Germinal center (tissue), 1 donor: ENCODE measurements at regions not wholly inside any gene's neighbourhood (a gene's known extent, or its start where the extent isn't known, plus 50 kb on each side); places are given as distances from the start of the nearest gene placed in this dataset.
"Not testable (repeated sequence)": the region's sequence is repeated elsewhere in the genome, so short reads cannot be mapped to it uniquely, and the experiment has no call there.

Experiments used
- DNase-seq: peaks from one replicate; pipeline ENCODE4 v3.0.0; 2012; ENCODE audit warnings: mixed read lengths, low spot score

DNA sequence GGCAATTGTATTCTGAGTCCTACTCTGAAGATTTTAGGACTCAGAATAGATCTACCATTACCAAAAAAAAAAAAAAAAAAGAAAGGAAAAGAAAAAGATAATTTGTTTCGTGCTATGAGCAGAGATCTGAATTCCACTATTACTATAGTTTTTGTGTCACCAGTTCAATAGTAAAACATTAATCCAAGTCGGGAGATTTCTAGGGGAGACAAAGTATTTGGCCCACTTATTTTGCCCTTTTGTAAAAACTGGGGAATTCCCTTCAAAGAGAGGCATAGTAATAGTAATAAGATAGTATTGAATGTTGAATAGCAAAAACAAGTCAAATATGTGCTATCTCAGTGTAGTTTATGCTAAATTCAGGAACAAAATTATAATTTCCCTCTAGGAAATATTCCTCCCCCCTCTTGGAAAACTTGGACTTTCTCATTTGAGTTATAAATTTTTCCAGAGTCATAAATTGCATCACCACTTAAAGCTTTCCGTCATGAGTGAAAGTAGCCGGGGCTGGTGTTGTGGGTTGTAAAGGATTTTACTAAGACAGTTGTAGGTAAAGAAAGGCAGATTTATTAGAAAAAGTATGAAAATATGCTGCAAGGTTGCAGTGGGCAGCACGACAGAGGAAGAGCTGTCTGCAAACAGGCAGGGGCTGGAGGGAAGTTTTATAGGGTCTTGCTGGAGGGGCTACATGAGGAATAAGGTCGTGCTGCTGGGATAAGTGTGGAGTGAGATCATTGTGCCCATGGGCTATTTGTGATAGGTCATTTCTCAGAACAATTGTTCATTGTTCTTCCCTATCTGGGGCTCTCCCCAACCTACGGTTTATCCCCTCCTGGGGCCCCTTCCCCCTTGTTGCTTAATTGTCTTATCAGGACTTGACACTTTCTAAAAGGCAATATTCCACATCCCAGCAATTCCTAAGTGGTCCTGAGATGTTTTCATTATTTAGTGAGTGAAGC, 1009.9 kb downstream of the PLA2G4A start:
- DNase-seq: no peak

- DNase-seq: no peak
These were observed 1011.1 kb downstream of the PLA2G4A start for GRCh38 chr1:187839873-187840272.

DNA sequence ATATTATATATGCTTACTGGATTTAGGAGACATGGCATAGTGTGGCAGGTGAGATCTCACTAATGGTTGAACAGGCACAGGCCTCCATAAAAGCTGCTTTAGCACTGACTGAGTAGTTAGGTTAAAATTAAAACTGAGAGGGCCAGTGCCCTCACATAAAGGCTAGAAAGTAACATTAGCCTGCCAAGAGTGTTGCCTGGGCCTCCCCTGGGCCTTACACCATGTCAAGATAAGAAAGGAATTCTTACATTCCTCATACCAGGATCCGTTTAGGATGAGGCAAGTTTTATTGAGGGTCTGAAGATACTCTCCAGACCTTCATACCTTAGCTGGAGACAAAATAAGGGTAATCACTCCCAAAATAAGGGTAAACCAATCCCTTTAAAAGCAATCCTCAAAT, 1011.8 kb downstream of the PLA2G4A start:
- no peak for DNase-seq

- no peak for DNase-seq
These were observed 1013.8 kb downstream of the PLA2G4A start for GRCh38 chr1:187842406-187843165.

- DNase-seq: no peak
These were observed 1015.6 kb downstream of the PLA2G4A start for GRCh38 chr1:187844313-187844712.

- no peak for DNase-seq
These were observed 1018.8 kb downstream of the PLA2G4A start for GRCh38 chr1:187847531-187847930.

DNA sequence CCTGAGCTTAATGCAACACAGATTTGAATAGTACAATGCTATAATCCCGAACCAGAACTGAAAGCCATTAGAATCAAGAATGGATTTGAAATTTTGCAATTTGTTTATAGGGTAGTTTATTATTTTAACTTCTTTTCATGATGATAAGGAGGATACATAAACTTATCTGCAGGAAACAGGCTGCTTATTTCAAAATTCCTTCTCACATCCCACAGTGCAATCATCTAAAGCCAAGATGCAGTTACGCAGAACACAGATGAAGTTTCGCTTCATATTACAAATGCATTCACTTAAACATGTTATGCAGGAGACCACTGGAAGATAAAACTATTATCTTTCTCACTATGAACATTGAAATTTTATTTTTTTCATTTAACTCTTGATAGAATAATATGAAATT, 1019.6 kb downstream of the PLA2G4A start:
- DNase-seq: no peak

DNA sequence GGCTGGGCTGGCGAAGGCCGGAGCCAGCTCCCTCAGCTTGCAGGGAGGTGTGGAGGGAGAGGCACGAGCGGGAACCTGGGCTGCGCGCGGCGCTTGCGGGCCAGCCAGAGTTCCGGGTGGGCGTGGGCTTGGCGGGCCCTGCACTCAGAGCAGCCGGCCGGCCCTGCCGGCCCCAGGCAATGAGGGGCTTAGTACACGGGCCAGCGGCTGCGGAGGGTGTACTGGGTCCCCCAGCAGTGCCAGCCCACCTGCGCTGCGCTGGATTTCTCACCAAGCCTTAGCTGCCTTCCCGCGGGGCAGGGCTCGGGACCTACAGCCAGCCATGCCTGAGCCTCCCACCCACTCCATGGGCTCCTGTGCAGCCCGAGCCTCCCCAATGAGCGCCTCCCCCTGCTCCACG, 1021.4 kb downstream of the PLA2G4A start:
- not testable (repeated sequence) for DNase-seq

DNA sequence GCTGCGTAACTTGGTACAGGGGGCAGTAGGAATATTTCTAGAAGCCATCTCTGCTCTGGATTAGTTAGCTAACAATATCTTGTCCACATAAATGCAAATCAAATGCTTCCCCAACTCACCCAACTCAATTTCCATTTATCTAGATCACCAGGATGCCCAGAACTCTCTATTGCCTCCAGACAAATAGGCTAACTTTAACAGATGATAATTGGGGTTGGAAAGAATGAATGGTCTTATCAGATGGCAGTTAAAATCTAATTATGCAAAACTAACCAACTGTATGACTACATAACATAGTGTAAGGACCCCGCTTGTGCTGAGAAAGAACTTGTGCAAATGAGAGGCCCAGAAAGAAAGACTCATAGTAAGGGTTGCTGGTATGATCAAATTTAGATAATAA, 1024.8 kb downstream of the PLA2G4A start:
- no peak for DNase-seq

DNA sequence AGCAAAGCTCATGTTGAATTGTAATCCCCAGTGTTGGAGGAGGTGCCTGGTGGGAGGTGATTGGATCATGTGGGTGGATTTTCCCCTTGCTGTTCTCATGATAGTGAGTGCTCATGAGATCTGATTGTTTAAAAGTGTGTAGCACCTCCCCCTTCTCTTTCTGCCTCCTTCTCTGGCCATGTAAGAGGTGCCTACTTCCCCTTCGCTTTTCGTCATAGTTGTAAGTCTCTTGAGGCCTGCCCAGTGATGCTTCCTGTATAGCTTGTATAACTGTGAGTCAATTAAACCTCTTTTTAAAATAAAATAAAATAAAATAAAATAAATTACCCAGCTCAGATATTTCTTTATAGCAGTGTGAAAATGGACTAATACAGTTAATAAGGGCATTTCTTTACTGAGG, 1025.7 kb downstream of the PLA2G4A start:
- no peak for DNase-seq

DNA sequence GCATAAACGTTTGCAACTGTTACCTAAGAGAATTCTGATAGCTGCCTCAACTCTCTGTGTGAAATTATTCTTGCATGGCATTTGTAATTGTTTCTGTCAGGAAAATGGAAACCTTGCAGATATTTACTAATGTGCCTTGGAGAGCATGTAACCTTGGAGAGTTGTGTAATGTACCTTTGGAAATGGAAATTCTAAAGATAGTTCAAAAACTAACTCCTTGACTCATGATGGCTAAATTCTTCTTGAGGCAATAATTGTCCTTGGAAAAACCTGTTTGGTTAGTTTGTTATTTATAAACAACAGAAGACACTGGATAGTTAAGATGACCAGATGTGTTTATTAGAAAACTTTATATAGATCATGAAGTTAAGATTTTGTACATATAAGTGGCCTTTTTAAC, 1033.8 kb downstream of the PLA2G4A start:
- DNase-seq: no peak

GRCh38 chr1:187870552-187870951, 1041.8 kb downstream of the PLA2G4A start:
- no peak for DNase-seq

DNA sequence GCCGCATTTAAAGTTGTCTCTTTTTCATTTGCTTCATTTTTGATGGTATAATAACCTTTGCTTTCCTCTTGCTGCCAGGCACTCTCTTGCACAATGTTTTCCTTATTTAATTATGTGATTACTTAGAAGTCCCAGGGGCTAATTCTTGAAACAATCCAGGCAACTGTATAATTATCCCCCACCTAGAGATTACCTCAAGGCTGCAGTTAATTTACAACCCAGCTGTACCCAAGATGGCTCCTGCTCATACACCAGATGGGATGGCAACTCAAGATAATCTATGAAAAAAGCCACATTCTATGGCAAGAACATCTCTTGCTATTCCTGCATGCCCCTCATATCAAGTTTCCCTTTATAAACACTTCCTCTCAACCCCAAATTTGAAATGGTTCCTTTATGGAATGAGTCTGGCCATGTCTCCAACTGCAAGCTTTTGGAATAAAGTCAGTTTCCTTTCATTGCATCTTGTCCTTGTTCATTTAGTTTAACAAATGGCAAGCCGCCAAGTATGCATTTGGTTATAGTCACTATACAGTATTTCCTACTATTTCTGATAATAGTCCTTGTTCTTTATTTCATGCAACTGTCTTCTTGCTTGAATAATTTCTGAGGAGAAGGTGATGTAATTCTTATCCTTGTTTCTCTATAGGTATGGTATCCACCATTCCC, 1042.6 kb downstream of the PLA2G4A start:
- no peak for DNase-seq

DNA sequence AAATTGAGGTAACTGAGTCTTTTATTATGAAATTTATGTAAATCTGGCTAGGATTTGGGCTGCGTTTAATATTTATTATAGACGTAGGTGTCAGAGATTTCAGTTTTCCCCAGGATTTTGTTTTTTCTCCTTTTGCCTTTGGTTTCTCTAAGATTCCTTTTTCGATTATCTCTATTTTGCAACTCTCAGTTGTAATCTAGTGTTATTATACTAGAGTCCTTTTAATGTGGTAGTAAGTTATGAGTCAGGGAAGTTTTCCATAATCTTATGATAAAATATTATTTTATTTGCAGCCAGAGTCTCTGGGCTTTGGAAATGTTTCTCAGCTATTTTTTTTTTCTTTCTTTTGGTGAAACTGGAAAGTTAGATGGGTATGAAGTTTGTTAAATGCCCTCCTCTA, 1043.8 kb downstream of the PLA2G4A start:
- no peak for DNase-seq

DNA sequence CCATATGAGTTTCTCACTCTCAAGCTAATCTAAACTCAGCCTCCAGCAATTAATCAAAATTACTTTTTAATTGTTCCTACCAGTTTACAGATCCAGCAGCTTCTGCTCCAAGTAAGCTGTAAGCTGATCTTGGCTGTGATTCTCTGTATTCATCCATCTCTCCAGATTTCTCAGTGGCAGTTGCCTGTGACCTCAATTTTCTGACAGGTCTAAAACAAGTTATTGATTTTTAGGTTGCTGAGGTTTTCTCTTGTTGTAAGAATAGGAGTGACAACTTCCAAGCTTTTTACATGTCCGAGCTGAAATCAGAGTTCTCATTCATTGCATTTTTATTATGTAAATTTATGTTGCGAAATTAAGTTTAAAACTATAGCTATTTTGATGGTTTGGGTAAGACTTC, 1044.4 kb downstream of the PLA2G4A start:
- DNase-seq: no peak

DNA sequence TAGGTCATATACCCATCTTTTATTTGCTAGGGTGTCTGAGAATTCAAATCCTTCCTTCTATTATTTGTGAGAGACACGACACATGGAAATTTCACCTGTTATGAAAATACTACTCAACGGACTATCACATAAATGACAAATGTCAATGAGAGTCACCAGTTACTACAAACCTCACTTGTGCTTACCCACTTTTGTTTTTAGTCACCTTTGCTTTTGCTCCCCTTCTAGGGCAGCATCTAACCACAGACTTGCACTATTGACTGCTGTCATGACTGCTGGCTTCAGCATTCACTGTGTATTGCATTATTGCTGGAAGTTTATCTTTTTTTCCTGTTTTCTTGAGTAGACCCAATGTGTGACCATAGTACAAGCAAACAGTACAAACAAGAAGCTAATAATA, 1048.0 kb downstream of the PLA2G4A start:
- DNase-seq: no peak

GRCh38 chr1:187877220-187877619, 1048.5 kb downstream of the PLA2G4A start:
- DNase-seq: no peak

DNA sequence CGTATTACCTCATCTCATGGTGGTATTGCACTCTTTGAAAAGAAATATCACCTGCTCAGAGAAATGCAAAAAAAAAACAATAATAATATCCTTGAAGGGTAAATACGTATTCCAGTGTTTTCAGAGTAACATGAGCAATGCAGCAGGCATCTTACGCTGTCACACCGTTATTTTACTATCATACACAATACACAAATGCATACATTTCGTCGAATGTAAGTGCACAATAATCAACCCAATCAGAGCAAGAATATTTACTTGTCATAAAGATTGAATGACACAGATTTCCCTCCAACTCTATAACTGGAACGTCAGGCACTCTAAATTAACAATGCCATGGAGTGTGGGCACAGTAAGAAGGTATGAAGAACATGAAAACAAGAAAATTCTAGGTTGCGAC, 1050.1 kb downstream of the PLA2G4A start:
- DNase-seq: no peak

GRCh38 chr1:187883356-187883755, 1054.6 kb downstream of the PLA2G4A start:
- no peak for DNase-seq

DNA sequence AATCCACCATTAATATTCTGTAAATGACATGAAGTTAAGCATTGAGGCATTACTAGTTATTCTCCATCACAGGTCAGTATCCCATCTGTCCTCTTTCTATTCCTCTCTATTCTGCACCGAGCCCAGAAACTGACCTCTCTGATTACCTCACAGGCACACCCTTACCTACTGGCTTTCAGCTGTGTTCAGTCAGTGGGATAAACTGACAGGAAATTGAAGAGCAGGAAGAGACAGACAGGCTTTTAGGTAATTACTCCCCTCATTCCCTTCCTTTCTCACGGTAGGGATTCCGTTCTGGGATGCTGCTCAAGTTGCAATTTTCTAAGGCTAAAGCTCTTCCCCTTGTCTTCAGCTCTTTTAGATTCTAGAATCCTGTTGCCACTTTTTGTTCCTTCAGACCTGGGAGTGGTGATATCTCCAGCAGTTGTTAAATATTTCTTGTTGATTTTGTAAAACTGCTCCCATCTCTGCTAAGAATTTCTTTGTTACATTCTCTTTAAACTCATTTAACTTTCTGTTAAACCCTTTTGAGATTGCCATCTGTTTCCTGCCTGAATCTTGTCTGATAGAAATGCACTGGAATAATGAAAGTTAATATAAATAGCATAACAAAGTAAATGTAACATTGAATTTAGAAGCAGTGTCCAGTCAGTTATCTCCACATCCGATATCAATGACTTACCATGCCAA, 1063.4 kb downstream of the PLA2G4A start:
- DNase-seq: no peak

- no peak for DNase-seq
These were observed 1063.9 kb downstream of the PLA2G4A start for GRCh38 chr1:187892683-187893039.

DNA sequence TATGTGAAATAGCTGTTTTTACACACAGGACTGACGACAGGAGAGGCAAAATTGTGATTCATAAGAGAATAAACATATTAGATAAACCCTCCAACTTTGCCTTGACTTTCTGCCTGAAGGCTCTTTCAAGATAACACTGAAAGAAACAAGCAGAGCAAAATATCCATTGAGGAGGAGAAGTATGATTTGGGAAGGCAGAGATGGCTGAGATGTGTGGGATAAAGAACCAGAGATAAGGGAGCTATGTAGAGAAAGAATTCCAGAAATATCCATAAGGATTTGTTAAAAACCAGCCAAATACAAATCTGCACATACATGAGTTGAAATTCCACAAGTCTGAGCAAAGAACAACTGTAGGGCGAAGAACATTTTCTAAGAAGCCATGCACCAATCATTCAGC, 1064.7 kb downstream of the PLA2G4A start:
- no peak for DNase-seq
